Middle frontal gyrus (tissue), 1 donor: ENCODE measurements at regions not wholly inside any gene's neighbourhood (a gene's known extent, or its start where the extent isn't known, plus 50 kb on each side); places are given as distances from the start of the nearest gene placed in this dataset.

Experiments used
- DNase-seq: peaks from one replicate; pipeline ENCODE4 v3.0.0-alpha.2; 2015; ENCODE audit warnings: low spot score; ENCODE audit errors: extremely low spot score

DNA sequence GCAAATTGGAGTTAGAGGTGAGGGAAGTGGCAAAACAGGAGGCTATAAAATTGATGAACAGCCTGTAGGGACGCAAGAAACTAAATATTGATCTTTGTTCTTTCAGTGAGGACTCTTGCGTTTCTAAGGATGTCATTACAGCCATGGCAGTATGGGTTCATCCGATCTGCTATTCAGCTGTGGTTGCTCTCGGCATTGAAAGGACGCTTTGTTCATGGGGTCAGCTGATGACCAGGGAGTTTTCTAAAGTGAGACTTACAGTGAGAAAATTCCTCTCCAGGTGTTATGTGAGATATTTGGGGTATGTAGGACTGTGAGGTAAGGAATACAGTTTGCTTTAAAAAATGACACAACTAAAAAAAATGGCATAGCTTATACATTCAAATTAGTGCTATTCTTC, 52.7 kb upstream of the PELI1 start:
- no peak for DNase-seq

DNA sequence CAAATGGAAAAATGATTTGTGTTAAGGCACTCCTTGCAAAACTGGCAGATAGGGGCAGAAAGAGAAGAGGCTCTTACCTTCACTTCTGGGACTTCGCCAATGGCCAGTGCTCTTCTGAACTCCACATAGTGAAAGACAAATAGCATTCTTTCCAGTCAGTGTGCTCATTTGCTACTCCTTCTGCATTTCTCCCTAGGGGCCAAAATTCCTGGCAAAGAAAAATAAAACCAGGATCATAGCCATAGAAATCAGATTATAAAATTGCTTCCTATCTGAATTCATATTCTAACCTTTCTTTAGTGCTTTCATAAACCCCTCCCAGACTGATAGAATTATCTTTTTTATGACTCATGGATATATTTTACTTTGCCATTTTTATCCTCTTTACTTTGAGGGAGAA, 56.9 kb upstream of the PELI1 start:
- no peak for DNase-seq

DNA sequence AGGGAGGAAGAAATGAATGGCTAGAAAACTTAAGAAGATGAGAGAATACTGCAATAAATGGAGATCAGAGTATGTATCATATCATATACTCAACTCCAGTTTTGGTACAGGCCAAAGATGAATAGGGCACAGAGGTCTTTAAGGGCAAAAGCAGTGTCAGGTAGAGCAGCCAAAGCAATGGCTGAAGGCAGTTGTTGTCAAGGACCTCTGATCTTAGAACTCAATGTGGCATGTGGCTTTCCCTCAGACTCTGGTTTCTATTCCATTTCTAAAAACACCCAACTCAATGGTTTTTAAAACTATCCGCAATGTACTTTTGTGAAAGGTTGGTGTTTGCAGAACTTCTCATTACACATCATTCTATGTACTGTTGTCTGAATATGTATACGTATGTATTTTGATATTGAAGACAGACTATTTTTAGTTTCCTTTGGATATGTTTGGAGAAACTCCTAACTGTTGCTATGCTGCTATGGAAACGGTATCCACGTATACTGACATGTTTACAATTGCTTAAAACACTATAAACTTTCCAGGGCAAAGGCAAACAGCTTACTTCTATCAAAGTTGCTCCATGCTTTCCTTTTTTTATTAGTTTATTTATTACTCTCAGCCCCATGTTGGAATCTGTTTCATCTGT, 58.1 kb upstream of the PELI1 start:
- DNase-seq, result no peak

- no peak for DNase-seq
Measured at GRCh38 chr2:64203131-64203857, 59.1 kb upstream of the PELI1 start.

DNA sequence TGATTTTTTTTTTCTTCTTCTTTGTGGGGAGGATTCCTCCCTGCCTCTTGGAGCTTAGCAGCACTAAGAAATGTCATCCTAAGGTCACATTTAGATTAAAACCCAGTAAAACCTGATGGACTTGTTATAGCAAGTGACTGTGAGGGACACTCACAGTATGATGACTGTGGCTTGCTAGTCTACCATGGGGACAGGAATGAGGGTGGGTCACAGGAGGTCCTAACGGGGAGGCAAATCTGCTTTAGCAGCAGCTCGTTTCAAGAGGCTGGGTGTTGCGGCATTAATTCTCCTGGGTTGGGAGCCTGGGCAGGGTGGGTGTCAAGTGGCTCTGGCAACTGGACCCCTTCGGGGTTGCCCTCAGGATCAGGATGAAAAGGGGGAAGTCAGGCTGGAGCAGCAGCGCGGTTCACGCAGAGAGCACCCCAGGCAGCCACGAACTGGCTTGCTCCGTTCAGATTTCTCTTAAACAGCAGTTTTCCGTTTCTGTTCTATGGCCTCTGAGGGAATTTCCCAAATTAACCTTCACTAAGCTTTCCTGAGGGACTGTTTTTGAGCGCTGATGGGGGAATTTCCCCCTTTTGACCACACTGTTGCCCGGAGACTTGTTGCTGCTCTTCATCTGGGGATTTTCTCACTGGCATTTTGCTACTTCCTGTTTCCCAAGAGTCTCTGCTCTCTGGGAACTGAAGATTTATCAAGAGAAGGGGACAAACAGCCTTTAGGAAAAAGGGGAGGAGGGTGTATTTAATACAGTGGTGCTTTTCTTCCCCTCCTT, 59.8 kb upstream of the PELI1 start:
- no peak for DNase-seq

- no peak for DNase-seq
Measured at GRCh38 chr2:64204703-64205102, 60.5 kb upstream of the PELI1 start.

DNA sequence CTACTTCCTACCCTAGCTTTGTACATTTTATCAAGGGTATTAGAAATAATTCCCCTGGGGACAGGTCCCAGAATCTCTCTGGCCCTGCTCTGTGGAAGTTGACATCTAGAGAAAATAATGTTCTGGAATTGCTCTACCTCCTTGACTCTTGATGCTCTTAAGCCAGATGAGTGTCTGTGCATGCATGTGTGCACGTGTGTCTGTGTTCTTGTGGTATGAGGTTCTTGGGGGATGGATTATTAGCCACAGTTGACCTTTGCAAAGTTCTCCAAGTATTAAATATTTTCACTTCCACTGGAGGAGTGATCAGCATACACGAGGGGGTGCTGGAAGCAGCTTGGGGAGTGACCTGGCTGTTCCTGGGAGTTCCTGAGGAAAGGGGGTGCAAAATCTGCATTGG, 61.2 kb upstream of the PELI1 start:
- DNase-seq, result no peak

- DNase-seq, result no peak
Measured at GRCh38 chr2:64207573-64207972, 63.4 kb upstream of the PELI1 start.

DNA sequence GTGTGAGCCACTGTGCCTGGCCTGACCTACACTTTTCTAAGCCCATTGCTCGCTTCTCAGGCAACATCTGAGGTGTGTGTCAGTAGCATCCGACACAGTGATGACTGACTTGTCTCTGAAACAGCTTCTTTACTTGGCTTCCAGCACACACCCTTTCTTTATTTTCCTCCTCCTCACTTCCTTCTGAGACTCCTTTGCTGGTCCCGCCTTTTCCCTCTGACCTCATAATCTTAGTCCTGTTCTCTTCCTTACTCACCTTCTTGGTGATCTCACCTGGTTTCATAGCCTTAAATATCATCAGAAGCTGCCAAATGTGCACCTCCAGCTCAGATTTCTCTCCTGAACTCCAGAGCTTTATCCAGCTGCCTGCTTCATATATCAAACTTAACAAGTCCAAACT, 66.6 kb upstream of the PELI1 start:
- no peak for DNase-seq

GRCh38 chr2:64211276-64211921, 67.2 kb upstream of the PELI1 start:
- no peak for DNase-seq

- DNase-seq, result no peak
Measured at GRCh38 chr2:64212346-64212745, 68.1 kb upstream of the PELI1 start.

- DNase-seq, result no peak
Measured at GRCh38 chr2:64212801-64213321, 68.6 kb upstream of the PELI1 start.

- no peak for DNase-seq
Measured at GRCh38 chr2:64213532-64214275, 69.5 kb upstream of the PELI1 start.

DNA sequence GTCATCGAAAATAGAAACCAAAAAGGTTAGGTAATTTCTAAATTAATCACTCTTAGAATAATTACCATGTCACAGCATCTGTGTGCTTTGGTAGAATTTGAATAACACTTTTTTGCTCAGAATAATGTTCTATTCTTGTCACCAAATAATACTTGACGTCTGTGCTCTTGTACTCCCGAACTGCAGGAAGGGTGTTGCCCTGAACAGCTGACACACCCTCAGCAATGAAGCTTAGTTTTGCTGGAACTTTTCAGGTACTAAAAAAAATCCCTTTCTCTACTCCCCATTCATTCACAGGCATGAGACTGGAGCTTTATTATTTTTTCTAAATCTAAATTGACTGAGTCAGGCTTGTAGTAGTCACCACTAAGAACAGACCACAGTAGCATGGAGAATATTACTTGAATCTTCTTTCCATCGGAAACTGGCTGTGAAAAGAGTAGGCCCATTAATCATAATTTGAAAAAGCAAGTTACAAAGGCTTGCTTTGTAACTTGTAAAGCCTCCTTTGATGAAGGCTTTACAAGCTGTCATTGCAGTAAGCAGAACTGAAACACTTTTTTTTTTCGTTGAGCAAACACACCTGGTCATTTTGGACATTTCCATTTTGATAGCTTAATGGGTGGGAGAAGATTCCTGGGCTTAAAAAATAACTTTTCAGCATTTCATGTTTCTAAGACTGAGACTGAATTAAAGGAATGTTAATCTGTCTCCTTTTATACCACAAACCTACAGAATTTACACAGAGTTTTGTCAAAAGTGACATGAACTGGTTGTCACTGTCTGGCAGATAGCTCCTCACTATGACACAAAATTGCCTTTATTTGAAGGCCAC, 70.3 kb upstream of the PELI1 start:
- no peak for DNase-seq

DNA sequence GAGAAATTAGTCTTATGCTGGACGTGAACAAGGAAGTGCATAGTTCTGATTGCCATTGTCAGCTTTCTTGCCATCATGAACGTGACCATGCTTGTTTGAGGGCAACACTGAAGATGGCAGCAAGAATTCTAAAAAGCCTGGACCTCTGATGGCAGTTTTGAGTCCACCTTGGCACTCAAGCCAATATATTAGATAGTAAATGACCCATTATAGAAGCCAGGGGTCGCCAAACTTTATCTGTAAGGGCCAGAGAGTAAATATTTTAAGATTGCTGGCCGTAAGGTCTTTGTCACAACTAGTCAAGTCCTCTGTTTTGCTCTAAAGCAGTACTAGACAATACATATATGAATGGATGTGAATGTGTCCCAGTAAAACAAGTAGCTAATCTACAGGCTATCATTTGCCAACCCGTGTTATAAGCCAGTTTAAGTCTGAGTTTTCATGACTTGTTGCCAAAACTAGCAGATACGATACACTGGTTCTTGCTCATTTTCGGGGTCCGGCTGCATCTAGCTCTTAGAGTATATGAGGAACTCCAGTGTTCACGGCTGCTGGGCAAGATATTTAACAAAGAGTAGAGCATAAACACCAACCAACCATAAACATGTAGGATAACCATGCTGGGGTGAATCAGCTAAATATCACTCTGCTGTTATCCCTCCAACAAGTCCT, 73.1 kb upstream of the PELI1 start:
- no peak for DNase-seq

DNA sequence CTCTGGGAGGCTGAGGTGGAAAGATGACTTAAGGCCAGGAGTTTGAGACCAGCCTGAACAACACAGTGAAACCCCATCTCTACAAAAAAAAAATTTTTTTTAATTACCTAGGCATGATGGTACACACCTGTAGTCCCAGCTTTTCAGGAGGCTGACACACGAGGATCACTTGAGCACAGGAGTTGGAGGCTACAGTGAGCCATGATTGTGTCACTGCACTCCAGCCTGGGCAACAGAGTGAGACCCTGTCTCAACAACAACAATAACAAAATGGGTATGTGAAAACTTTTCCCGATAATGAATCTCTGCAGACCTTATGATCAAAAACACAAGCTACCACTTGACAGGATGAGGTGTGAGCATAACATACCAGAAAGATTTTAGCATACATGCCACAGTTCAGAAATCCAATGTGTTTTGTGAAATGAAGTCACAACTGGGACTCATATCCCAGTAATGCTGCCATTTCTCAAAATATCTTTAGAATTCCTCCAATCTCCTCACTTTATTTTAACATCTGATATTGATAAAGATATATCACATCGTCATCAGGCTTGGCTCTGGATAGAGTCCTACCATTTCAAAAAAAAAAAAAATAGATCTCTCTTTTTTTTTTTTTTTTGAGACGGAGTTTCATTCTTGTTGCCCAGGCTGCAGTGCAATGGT, 74.0 kb upstream of the PELI1 start:
- DNase-seq, result no peak

GRCh38 chr2:64219149-64219548, 74.9 kb upstream of the PELI1 start:
- no peak for DNase-seq

- no peak for DNase-seq
Measured at GRCh38 chr2:64220265-64220664, 76.0 kb upstream of the PELI1 start.
